Mucosa of descending colon (tissue), 3 donors: ENCODE measurements at regions not wholly inside any gene's neighbourhood (a gene's known extent, or its start where the extent isn't known, plus 50 kb on each side); places are given as distances from the start of the nearest gene placed in this dataset.

Experiments used
- ATAC-seq: fragments of 200-7000 bp; cut with Tn5 transposase; one replicate; pipeline ENCODE4 v1.9.1; 2020; ENCODE audit warnings: mild to moderate bottlenecking, moderate library complexity
- DNase-seq, 3 donors: peaks; one replicate each; pipeline ENCODE4 v3.0.0-alpha.2; 2020
- H3K36me3 ChIP-seq: fragments of 200-600 bp; one replicate; pipeline ENCODE4 v1.8.0; 2021; ENCODE audit warnings: low read depth, mild to moderate bottlenecking
- H3K4me1 ChIP-seq: fragments of 200-600 bp; one replicate; pipeline ENCODE4 v1.8.0; 2021; ENCODE audit warnings: low read depth, mild to moderate bottlenecking
- H3K4me3 ChIP-seq: fragments of 200-600 bp; one replicate; pipeline ENCODE4 v1.8.0; 2021; ENCODE audit warnings: mild to moderate bottlenecking
- H3K9me3 ChIP-seq: fragments of 200-600 bp; one replicate; pipeline ENCODE4 v1.8.0; 2021; ENCODE audit warnings: mild to moderate bottlenecking
- intact Hi-C, 2 donors: fragments of 100-400 bp; cut with DNase I in 1 of 2; cut with micrococcal nuclease in 1 of 2; formaldehyde crosslinking; loops; one replicate each; pipeline versions ENCODE4 v1.11.0 to v1.11.1; 2022; cut with DNase I, micrococcal nuclease
- TF ChIP-seq, protein P1 (sequence below): fragments of 200-600 bp; IDR thresholded peaks from one replicate; pipeline ENCODE4 v1.8.0; 2022; ENCODE audit warnings: antibody characterized with exemption, mild to moderate bottlenecking
- donor health status: DM: no; HTN: no; CAD: no; lungs with moderate emphysema.
- donor health status: DM: no; HTN: no; CAD: no.
- donor health status: DM: no; HTN: yes; CAD: no.

DNA sequence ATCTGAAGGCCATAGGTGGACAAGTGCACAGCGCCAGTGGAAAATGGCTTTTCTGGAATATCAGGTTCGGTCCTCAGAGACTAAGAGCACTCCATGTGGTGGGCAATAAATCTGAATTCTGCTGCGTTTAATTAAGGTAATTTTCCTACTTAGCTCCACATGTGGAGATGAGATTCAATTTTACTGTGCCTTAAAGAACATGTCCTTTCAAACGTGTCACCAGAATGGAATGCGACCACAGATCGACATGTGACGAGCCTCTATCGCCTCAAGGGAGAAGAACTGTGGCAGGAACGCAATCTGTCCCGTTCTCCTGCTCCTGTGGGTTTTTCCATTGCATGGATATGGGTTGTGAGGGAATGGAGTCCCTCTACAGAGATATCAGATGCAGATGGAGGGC is 205.3 kb upstream of the ZNF32 start:
- ATAC-seq (no peak), DNase-seq (no peak)
- no peaks in the 10 kb centered on the region for H3K4me1 ChIP-seq
- H3K36me3 ChIP-seq, result no peaks in the 10 kb centered on the region
- no peaks in the 10 kb centered on the region for H3K9me3 ChIP-seq
- no peak overlapping the region for H3K4me3 ChIP-seq
- intact Hi-C loops, result no loop called here
- TF ChIP-seq, protein P1, sequence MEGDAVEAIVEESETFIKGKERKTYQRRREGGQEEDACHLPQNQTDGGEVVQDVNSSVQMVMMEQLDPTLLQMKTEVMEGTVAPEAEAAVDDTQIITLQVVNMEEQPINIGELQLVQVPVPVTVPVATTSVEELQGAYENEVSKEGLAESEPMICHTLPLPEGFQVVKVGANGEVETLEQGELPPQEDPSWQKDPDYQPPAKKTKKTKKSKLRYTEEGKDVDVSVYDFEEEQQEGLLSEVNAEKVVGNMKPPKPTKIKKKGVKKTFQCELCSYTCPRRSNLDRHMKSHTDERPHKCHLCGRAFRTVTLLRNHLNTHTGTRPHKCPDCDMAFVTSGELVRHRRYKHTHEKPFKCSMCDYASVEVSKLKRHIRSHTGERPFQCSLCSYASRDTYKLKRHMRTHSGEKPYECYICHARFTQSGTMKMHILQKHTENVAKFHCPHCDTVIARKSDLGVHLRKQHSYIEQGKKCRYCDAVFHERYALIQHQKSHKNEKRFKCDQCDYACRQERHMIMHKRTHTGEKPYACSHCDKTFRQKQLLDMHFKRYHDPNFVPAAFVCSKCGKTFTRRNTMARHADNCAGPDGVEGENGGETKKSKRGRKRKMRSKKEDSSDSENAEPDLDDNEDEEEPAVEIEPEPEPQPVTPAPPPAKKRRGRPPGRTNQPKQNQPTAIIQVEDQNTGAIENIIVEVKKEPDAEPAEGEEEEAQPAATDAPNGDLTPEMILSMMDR, result no peak

DNA sequence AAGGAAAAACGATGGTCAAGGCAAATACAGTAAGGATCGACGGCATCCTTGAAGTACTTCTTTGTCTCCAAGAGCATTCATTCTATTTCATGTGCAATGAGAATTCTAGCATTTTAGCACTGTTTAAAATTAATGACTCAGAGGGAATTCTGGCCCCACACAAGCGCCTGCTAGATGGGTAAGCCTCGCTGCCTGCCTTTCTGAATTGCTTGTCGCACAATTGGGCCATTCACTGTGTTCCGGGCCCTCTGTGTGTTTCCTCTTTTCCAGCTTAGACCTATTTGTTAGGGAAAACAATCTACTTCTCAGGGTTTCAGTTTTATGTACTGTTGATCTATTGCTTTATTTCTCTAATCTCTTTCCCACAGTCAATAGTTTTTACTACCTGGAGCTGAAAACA is 204.7 kb upstream of the ZNF32 start:
- intact Hi-C loops, result no loop called here
- H3K36me3 ChIP-seq, result no peaks in the 10 kb centered on the region
- H3K4me3 ChIP-seq, result no peak overlapping the region
- no peak for DNase-seq
- TF ChIP-seq, protein P1, result no peak
- no peaks in the 10 kb centered on the region for H3K4me1 ChIP-seq
- H3K9me3 ChIP-seq, result no peaks in the 10 kb centered on the region
- no peak for ATAC-seq

DNA sequence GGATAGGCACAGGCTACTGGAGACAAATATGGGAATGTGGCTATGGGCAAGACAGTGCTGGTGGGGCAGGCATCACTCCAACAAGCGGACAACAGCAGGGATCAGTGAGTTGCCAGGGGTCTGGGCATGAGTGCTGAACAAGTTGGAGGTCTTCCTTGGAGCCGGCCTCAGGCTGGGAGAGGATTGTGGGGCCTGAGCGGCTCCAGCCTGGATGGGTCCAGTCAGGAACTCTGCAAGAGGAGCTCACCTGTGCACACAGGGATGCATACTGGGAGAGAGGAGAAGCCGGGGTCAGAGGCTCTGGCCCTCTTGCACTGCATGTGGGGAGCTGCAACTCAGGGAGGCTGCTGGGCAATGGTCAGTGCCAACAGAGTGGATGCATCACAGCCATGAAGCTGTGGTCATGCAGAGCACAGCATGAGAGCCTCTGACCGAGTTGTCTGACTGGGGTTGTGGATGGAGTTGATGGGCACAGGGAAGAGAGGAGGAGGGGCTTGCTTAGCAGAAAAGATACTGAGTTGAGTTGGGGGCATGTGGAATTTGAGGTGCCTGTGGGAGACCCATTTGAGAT is 204.0 kb upstream of the ZNF32 start:
- Histone ChIP-seq H3K36me3 (no peaks in the 10 kb centered on the region), H3K9me3 (no peaks in the 10 kb centered on the region), H3K4me1 (no peaks in the 10 kb centered on the region), H3K4me3 (no peak overlapping the region)
- ATAC-seq, result no peak
- TF ChIP-seq, protein P1, result no peak
- no peak for DNase-seq
- intact Hi-C loops, result no loop called here

DNA sequence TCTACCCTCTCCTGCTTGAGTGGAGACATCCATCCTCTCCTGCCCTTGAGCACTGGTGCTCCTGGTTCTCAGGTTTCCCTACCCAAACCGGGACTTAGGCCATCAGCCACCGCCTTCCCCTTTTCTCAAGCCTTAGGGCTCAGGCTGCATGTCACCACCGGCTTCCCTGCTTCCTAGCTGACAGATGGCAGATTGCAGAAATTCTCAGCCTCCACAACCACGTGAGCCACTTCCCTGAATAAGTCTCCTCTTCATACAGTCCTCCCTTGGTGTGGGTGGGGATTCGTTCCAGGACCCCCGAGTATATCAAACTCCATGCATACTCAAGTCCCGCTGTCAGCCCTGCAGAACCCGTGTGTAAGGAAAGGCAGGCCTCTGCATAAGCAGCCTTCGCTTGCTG is 203.5 kb upstream of the ZNF32 start:
- Histone ChIP-seq H3K4me3 (no peak overlapping the region), H3K4me1 (no peaks in the 10 kb centered on the region), H3K9me3 (no peaks in the 10 kb centered on the region), H3K36me3 (no peaks in the 10 kb centered on the region)
- intact Hi-C loops, result no loop called here
- TF ChIP-seq, protein P1, result no peak
- no peak for ATAC-seq
- DNase-seq, result no peak

DNA sequence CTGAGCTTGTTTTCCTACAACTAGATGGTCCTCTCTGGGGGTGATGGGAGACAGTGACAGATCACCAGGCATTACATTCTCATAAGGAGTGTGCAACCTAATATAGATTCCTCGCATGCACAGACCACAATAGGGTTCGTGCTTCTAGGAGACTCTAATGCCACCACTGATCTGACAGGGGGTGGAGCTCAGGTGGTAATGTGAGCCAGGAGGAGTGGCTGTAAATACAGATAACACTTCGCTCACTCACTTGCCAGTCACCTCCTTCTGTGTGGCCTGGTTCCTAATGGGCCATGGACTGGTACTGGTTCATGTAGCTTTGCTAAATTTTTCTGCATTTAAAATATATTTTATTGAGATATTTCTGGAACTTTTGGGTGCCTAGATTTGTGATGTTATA is 202.3 kb upstream of the ZNF32 start:
- no peak for DNase-seq
- no peaks in the 10 kb centered on the region for H3K36me3 ChIP-seq
- H3K4me3 ChIP-seq, result no peak overlapping the region
- intact Hi-C loops, result no loop called here
- TF ChIP-seq, protein P1, result no peak
- no peaks in the 10 kb centered on the region for H3K4me1 ChIP-seq
- no peaks in the 10 kb centered on the region for H3K9me3 ChIP-seq
- no peak for ATAC-seq

DNA sequence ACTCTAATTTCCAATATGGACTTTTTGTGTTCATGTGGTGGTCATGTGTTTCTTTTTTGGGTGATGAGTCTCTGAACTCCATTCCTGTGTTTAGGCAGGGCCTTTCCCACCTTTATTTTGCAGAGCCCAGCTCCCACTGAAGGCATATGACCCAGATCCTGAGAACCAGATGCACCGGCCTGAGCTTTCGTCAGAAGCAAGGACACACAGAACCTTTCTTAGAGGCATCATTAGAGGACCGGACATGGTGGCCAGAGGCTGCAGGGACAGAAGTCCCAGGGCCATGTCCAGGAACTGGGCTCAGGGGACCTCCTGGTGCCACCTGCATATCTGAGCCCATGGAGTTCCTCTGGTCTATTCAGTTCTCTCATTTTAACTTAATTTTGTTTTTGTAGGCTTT is 200.9 kb upstream of the ZNF32 start:
- TF ChIP-seq, protein P1, result no peak
- no peak for DNase-seq
- ATAC-seq, result no peak
- Histone ChIP-seq H3K9me3 (no peaks in the 10 kb centered on the region), H3K4me1 (no peaks in the 10 kb centered on the region), H3K36me3 (no peaks in the 10 kb centered on the region), H3K4me3 (no peak overlapping the region)
- intact Hi-C loops, result no loop called here
